H1 (cell line): ENCODE measurements at regions not wholly inside any gene's neighbourhood (a gene's known extent, or its start where the extent isn't known, plus 50 kb on each side); places are given as distances from the start of the nearest gene placed in this dataset.

Experiments
- CTCF ChIA-PET: fragments of 300-600 bp; sonication (Branson Sonifier 250); formaldehyde crosslinking; loops from one replicate; lab custom pipeline; 2021; ENCODE audit not compliant: partially characterized antibody; lab: Charles Lee
- POLR2A ChIA-PET: fragments of 300-600 bp; sonication (Branson Sonifier 250); formaldehyde crosslinking; loops from one replicate; lab custom pipeline; 2021; ENCODE audit warnings: inconsistent platforms; ENCODE audit not compliant: partially characterized antibody; lab: Charles Lee
- DNase-seq, 2 experiments: peaks; one replicate each; pipeline versions ENCODE4 v3.0.0 to v3.0.0-alpha.2; 2010 to 2022; ENCODE audit warnings: low spot score in 2 of 2, low read depth in 1 of 2, mixed read lengths in 1 of 2
- FAIRE-seq: peaks from 2 replicates; lab custom pipeline; 2011; peaks lifted over from hg19 to GRCh38; lab: Jason Lieb, UNC
- H2AFZ ChIP-seq: 2 replicates; pipeline ENCODE4 v1.8.1; 2012; ENCODE audit warnings: low read length, inconsistent platforms
- H2AK5ac ChIP-seq: 2 replicates; pipeline ENCODE4 v1.6.1; 2013; ENCODE audit warnings: low read depth, low read length
- H2BK120ac ChIP-seq: replicated peaks from 2 replicates; pipeline ENCODE3; 2013; ENCODE audit warnings: low read depth, low read length, inconsistent platforms
- H2BK12ac ChIP-seq: 2 replicates; pipeline ENCODE4 v1.6.1; 2013; ENCODE audit warnings: low read depth, low read length
- H2BK15ac ChIP-seq: 2 replicates; pipeline ENCODE4 v1.6.1; 2013; ENCODE audit warnings: low read length
- H2BK20ac ChIP-seq: 2 replicates; pipeline ENCODE4 v1.6.1; 2013; ENCODE audit warnings: low read length
- H2BK5ac ChIP-seq: 2 replicates; pipeline ENCODE4 v1.6.1; 2013; ENCODE audit warnings: low read depth, low read length
- H3K14ac ChIP-seq: 2 replicates; pipeline ENCODE4 v1.6.1; 2013; ENCODE audit warnings: inconsistent platforms; ENCODE audit not compliant: insufficient read length
- H3K18ac ChIP-seq: 2 replicates; pipeline ENCODE4 v1.6.1; 2013; ENCODE audit warnings: low read length; ENCODE audit errors: extremely low read depth
- H3K23ac ChIP-seq: 2 replicates; pipeline ENCODE4 v1.6.1; 2013; ENCODE audit warnings: inconsistent platforms; ENCODE audit not compliant: insufficient read length
- H3K23me2 ChIP-seq: 2 replicates; pipeline ENCODE4 v1.6.1; 2013; ENCODE audit warnings: low read depth, low read length
- H3K27ac ChIP-seq: 2 replicates; pipeline ENCODE4 v1.6.1; 2011; ENCODE audit warnings: low read depth, low read length, inconsistent platforms
- H3K27me3 ChIP-seq, 4 experiments: replicated peaks in 1 of 4; 1 replicate in 1 of 4; 2 replicates in 3 of 4; pipeline versions ENCODE4 v1.6.1 to v1.8.1; 2011 to 2013; ENCODE audit warnings: low read length in 3 of 4, mild to moderate bottlenecking in 3 of 4, inconsistent platforms in 2 of 4, mixed read lengths in 2 of 4, moderate library complexity in 1 of 4; ENCODE audit not compliant: control insufficient read depth in 3 of 4, insufficient read depth in 3 of 4; ENCODE audit errors: extremely low read depth in 1 of 4
- H3K36me3 ChIP-seq, 4 experiments: 2 replicates each; pipeline versions ENCODE4 v1.6.1 to v1.8.1; 2011 to 2013; ENCODE audit warnings: mild to moderate bottlenecking in 4 of 4, low read length in 3 of 4, moderate library complexity in 2 of 4, control low read depth in 1 of 4, inconsistent platforms in 1 of 4; ENCODE audit not compliant: insufficient read depth in 4 of 4, control insufficient read depth in 2 of 4
- H3K4ac ChIP-seq: replicated peaks from 2 replicates; pipeline ENCODE3; 2013; ENCODE audit warnings: low read length, low read depth, mixed read lengths, inconsistent platforms; ENCODE audit not compliant: insufficient read length
- H3K4me1 ChIP-seq, 4 experiments: replicated peaks in 1 of 4; 1 replicate in 1 of 4; 2 replicates in 3 of 4; pipeline versions ENCODE4 v1.6.1 to v1.8.1; 2011 to 2013; ENCODE audit warnings: low read length in 3 of 4, inconsistent platforms in 2 of 4, mixed read lengths in 1 of 4; ENCODE audit not compliant: insufficient read depth in 4 of 4, control insufficient read depth in 3 of 4
- H3K4me2 ChIP-seq, 2 experiments: 2 replicates each; pipeline versions ENCODE4 v1.6.1 to v1.8.1; 2011 to 2013; ENCODE audit warnings: low read depth in 2 of 2, low read length in 2 of 2, control low read depth in 1 of 2, inconsistent platforms in 1 of 2, mild to moderate bottlenecking in 1 of 2; ENCODE audit not compliant: insufficient read depth in 1 of 2
- H3K4me3 ChIP-seq, 4 experiments: fragments of 200-600, 300-600 bp in 1 of 4; sonication (generic), shearing (Covaris generic), sonication (Bioruptor Twin) in 1 of 4; 2 replicates each; pipeline versions ENCODE4 v1.5.1 to v1.8.1; 2011 to 2016; ENCODE audit warnings: low read length in 4 of 4, low read depth in 3 of 4, control low read depth in 2 of 4, inconsistent platforms in 2 of 4, mild to moderate bottlenecking in 2 of 4, mixed read lengths in 1 of 4, moderate library complexity in 1 of 4; ENCODE audit not compliant: insufficient read depth in 2 of 4; ENCODE audit errors: extremely low read depth in 1 of 4
- H3K56ac ChIP-seq: replicated peaks from 2 replicates; pipeline ENCODE3; 2013; ENCODE audit warnings: low read depth, mild to moderate bottlenecking, mixed read lengths, low read length, inconsistent platforms; ENCODE audit not compliant: insufficient read length
- H3K79me1 ChIP-seq: 2 replicates; pipeline ENCODE4 v1.6.1; 2013; ENCODE audit warnings: low read depth, low read length, control low read depth
- H3K79me2 ChIP-seq, 2 experiments: 2 replicates each; pipeline versions ENCODE4 v1.6.1 to v1.8.1; 2012 to 2013; ENCODE audit warnings: low read length in 2 of 2, mild to moderate bottlenecking in 2 of 2, inconsistent platforms in 1 of 2; ENCODE audit not compliant: insufficient read depth in 2 of 2, control insufficient read depth in 1 of 2
- H3K9ac ChIP-seq, 4 experiments: replicated peaks in 1 of 4; 1 replicate in 1 of 4; 2 replicates in 3 of 4; pipeline versions ENCODE4 v1.6.1 to v1.8.1; 2011 to 2013; ENCODE audit warnings: low read depth in 3 of 4, low read length in 3 of 4, control low read depth in 2 of 4, mild to moderate bottlenecking in 2 of 4, moderate library complexity in 2 of 4, inconsistent platforms in 1 of 4; ENCODE audit errors: extremely low read depth in 1 of 4
- H3K9me3 ChIP-seq, 2 experiments: 2 replicates each; pipeline versions ENCODE4 v1.6.1 to v1.8.1; 2012 to 2013; ENCODE audit warnings: mild to moderate bottlenecking in 2 of 2, moderate library complexity in 2 of 2, control low read depth in 1 of 2, inconsistent platforms in 1 of 2, low read depth in 1 of 2, low read length in 1 of 2, mixed read lengths in 1 of 2; ENCODE audit not compliant: insufficient read depth in 2 of 2
- H4K20me1 ChIP-seq, 2 experiments: replicated peaks in 1 of 2; 2 replicates each; pipeline versions ENCODE3 to v1.8.1; 2011 to 2013; ENCODE audit warnings: inconsistent platforms in 2 of 2, low read length in 2 of 2, mild to moderate bottlenecking in 1 of 2; ENCODE audit not compliant: insufficient read depth in 2 of 2, control insufficient read depth in 1 of 2
- H4K5ac ChIP-seq: 2 replicates; pipeline ENCODE4 v1.6.1; 2013; ENCODE audit warnings: low read length, low read depth, mixed read lengths, inconsistent platforms; ENCODE audit not compliant: insufficient read length
- H4K8ac ChIP-seq: 2 replicates; pipeline ENCODE4 v1.8.0; 2013; ENCODE audit warnings: mild to moderate bottlenecking, moderate library complexity, low read length, inconsistent platforms; ENCODE audit not compliant: insufficient read depth; ENCODE audit errors: extremely low read depth
- H4K91ac ChIP-seq: replicated peaks from 2 replicates; pipeline ENCODE3; 2013; ENCODE audit warnings: low read length, mixed read lengths, inconsistent platforms; ENCODE audit not compliant: insufficient read length
- BRCA1 ChIP-seq: IDR thresholded peaks from 2 replicates; pipeline ENCODE4 v1.6.1; 2012; ENCODE audit warnings: low read depth, low read length, improper control_type of control experiment
- CHD2 ChIP-seq: IDR thresholded peaks from 2 replicates; pipeline ENCODE4 v1.6.1; 2012; ENCODE audit warnings: low read length, improper control_type of control experiment
- CREB1 ChIP-seq: IDR thresholded peaks from 2 replicates; pipeline ENCODE4 v1.6.1; 2012; ENCODE audit warnings: inconsistent platforms
- CTBP2 ChIP-seq: IDR thresholded peaks from 2 replicates; pipeline ENCODE4 v1.7.0; 2011; ENCODE audit warnings: borderline replicate concordance, mild to moderate bottlenecking, moderate library complexity, mixed read lengths, low read length; ENCODE audit not compliant: insufficient read depth, insufficient read length
- E2F6 ChIP-seq: IDR thresholded peaks from 2 replicates; pipeline ENCODE4 v1.6.1; 2012; ENCODE audit warnings: inconsistent platforms
- GABPA ChIP-seq: IDR thresholded peaks from 2 replicates; pipeline ENCODE4 v1.6.1; 2011; ENCODE audit warnings: mild to moderate bottlenecking, low read length, moderate library complexity, borderline replicate concordance; ENCODE audit not compliant: insufficient read depth
- JUND ChIP-seq: IDR thresholded peaks from 2 replicates; pipeline ENCODE4 v1.6.1; 2011; ENCODE audit warnings: mild to moderate bottlenecking, improper control_type of control experiment, low read length
- KDM4A ChIP-seq: IDR thresholded peaks from one replicate; pipeline ENCODE4 v1.7.1; 2012; ENCODE audit warnings: low read depth, mild to moderate bottlenecking, moderate library complexity, low read length, inconsistent platforms; ENCODE audit not compliant: severe bottlenecking
- MAX ChIP-seq: IDR thresholded peaks from 2 replicates; pipeline ENCODE4 v1.6.1; 2012; ENCODE audit warnings: inconsistent platforms
- RAD21 ChIP-seq, 2 experiments: IDR thresholded peaks in 1 of 2; conservative IDR thresholded peaks in 1 of 2; 2 replicates each; pipeline ENCODE4 v1.6.1; 2011; ENCODE audit warnings: low read depth in 2 of 2, low read length in 2 of 2, improper control_type of control experiment in 1 of 2, inconsistent platforms in 1 of 2, mild to moderate bottlenecking in 1 of 2, moderate library complexity in 1 of 2
- RNF2 ChIP-seq: fragments of 200-900, 300-1000 bp; sonication (generic); IDR thresholded peaks from 2 replicates; pipeline ENCODE4 v1.7.1; 2016; ENCODE audit warnings: borderline replicate concordance, low read depth, mild to moderate bottlenecking, antibody characterized with exemption, low read length; ENCODE audit not compliant: poor library complexity, severe bottlenecking; ENCODE audit errors: missing control alignments
- SIRT6 ChIP-seq: IDR thresholded peaks from one replicate; pipeline ENCODE4 v1.7.1; 2012; ENCODE audit warnings: low read length, inconsistent platforms
- SUZ12 ChIP-seq: fragments of 200-600 bp; sonication (generic); IDR thresholded peaks from 2 replicates; pipeline ENCODE4 v1.6.1; 2012; ENCODE audit warnings: mild to moderate bottlenecking, inconsistent platforms, low read length, moderate library complexity, mixed read lengths
- TAF1 ChIP-seq: IDR thresholded peaks from 2 replicates; pipeline ENCODE4 v1.6.1; 2011; ENCODE audit warnings: mild to moderate bottlenecking, low read depth, low read length
- WGBS, 2 experiments: shearing (Covaris generic) in 1 of 2; methylation state at CpG; one replicate each; pipeline versions ENCODE4 v1.1.6 to v1.1.7; 2013 to 2015; ENCODE audit warnings: low lambda C conversion rate in 2 of 2, mixed read lengths in 2 of 2, inconsistent platforms in 1 of 2, low coverage in 1 of 2, missing lambda C conversion rate in 1 of 2; ENCODE audit not compliant: insufficient replicate concordance in 2 of 2, insufficient coverage in 1 of 2, insufficient read length in 1 of 2; ENCODE audit errors: extremely low coverage in 1 of 2, missing lambda C conversion rate in 1 of 2; 5-methylcytosine and 5-hydroxymethylcytosine counted together

- no peaks in the 10 kb centered on the region for H3K9me3 ChIP-seq
- no peak overlapping the region for H2BK15ac ChIP-seq
- H4K5ac ChIP-seq: no peak overlapping the region
- no peak overlapping the region for H3K9ac ChIP-seq
- POLR2A ChIA-PET: no interaction called here
- H2BK120ac ChIP-seq: no peak overlapping the region
- H2AFZ ChIP-seq: no peak overlapping the region
- H3K4me3 ChIP-seq: no peak overlapping the region
- no peak overlapping the region for H4K8ac ChIP-seq
- no peaks in the 10 kb centered on the region for H3K27me3 ChIP-seq
- no peaks in the 10 kb centered on the region for H3K4me1 ChIP-seq
- no peak overlapping the region for H4K91ac ChIP-seq
- no peak overlapping the region for H3K4ac ChIP-seq
- H3K18ac ChIP-seq: no peak overlapping the region
- H3K27ac ChIP-seq: no peak overlapping the region
- no peaks in the 10 kb centered on the region for H4K20me1 ChIP-seq
- no peaks in the 10 kb centered on the region for H3K79me1 ChIP-seq
- WGBS, 2 experiments: 85% methylated on average over 1 of the region's 1 CpG; no CpG with 5 or more reads in 1 of the 2 experiments
- H3K14ac ChIP-seq: no peak overlapping the region
- H2BK12ac ChIP-seq: no peak overlapping the region
- no peak overlapping the region for H3K56ac ChIP-seq
- DNase-seq (no peak), FAIRE-seq (no peak)
- H2AK5ac ChIP-seq: no peak overlapping the region
- H2BK5ac ChIP-seq: no peak overlapping the region
- no peak overlapping the region for H3K4me2 ChIP-seq
- no peak overlapping the region for H2BK20ac ChIP-seq
- H3K23ac ChIP-seq: no peak overlapping the region
- no peaks in the 10 kb centered on the region for H3K36me3 ChIP-seq
- no peaks in the 10 kb centered on the region for H3K23me2 ChIP-seq
- H3K79me2 ChIP-seq: no peaks in the 10 kb centered on the region
- CTCF ChIA-PET: no interaction called here
- TF ChIP-seq BRCA1 (no peak), RAD21 (IDR thresholded peaks at IDR 0.05 in 1 of 2, conservative IDR thresholded peaks at IDR 0.05 in 1 of 2; ENCODE audit: low read depth in 2 of 2, low read length in 2 of 2) (no peak), RNF2 (no peak), JUND (no peak), E2F6 (no peak), KDM4A (no peak), CTBP2 (no peak), SIRT6 (no peak), GABPA (no peak), MAX (no peak), SUZ12 (no peak), TAF1 (no peak), CHD2 (no peak), CREB1 (no peak)
These were observed 111.4 kb upstream of the HDGFL1 start for GRCh38 chr6:22457996-22458395.
